Spleen (tissue), 7 donors: ENCODE measurements at regions not wholly inside any gene's neighbourhood (a gene's known extent, or its start where the extent isn't known, plus 50 kb on each side); places are given as distances from the start of the nearest gene placed in this dataset.

Experiments
- POLR2A ChIP-seq, 3 donors: fragments of 450-650 bp; IDR thresholded peaks; one replicate each; pipeline ENCODE4 v1.5.1; 2017; ENCODE audit warnings: antibody characterized with exemption in 3 of 3, mild to moderate bottlenecking in 1 of 3
- POLR2AphosphoS5 ChIP-seq, 3 donors: sonication (generic); formaldehyde crosslinking; IDR thresholded peaks; one replicate each; pipeline ENCODE4 v1.5.1; 2017; ENCODE audit warnings: antibody characterized with exemption in 3 of 3
- TF ChIP-seq, protein P1 (sequence below), 11 experiments: fragments of 200-600 bp in 7 of 11; fragments of 450-650 bp in 4 of 11; sonication (generic) in 4 of 11; IDR thresholded peaks in 8 of 11; conservative IDR thresholded peaks in 3 of 11; 1 replicate in 7 of 11; 2 replicates in 4 of 11; pipeline versions ENCODE4 v1.4.0 to v1.8.0; 2016 to 2021; ENCODE audit warnings: antibody characterized with exemption in 11 of 11, inconsistent platforms in 4 of 11, mild to moderate bottlenecking in 1 of 11
- donor health status: DM: no; HTN: no; CAD: no; lungs with moderate emphysema.
- donor health status: DM: no; HTN: no; CAD: no.
- donor health status: DM: no; HTN: no; CAD: no.

DNA sequence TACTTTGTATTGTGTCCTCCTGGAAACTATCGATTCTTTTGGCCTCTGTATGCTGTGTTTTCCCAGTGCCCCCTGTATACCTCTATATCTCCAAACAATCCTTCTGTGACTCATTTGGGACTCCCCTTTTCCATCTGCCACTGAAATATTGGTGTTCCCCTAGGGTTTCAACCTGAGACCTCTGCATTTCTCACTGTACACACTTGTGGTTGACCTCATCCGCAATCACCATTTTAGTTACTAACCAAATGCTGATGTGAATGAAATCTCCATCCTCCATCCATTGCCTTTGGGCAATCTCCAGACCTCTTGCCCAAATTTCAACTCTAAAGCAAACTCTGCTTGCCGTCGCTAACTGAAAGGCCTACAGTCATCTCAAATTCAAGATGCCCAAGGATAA, 190.6 kb upstream of the PLET1 start:
- no peak for TF ChIP-seq POLR2A (IDR thresholded peaks at IDR 0.05)
- TF ChIP-seq, protein P1, sequence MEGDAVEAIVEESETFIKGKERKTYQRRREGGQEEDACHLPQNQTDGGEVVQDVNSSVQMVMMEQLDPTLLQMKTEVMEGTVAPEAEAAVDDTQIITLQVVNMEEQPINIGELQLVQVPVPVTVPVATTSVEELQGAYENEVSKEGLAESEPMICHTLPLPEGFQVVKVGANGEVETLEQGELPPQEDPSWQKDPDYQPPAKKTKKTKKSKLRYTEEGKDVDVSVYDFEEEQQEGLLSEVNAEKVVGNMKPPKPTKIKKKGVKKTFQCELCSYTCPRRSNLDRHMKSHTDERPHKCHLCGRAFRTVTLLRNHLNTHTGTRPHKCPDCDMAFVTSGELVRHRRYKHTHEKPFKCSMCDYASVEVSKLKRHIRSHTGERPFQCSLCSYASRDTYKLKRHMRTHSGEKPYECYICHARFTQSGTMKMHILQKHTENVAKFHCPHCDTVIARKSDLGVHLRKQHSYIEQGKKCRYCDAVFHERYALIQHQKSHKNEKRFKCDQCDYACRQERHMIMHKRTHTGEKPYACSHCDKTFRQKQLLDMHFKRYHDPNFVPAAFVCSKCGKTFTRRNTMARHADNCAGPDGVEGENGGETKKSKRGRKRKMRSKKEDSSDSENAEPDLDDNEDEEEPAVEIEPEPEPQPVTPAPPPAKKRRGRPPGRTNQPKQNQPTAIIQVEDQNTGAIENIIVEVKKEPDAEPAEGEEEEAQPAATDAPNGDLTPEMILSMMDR (IDR thresholded peaks at IDR 0.05 in 8 of 11, conservative IDR thresholded peaks at IDR 0.05 in 3 of 11): no peak
- TF ChIP-seq POLR2AphosphoS5 (IDR thresholded peaks at IDR 0.05): no peak
